ENCODE measurements at regions not wholly inside any gene's neighbourhood (a gene's known extent, or its start where the extent isn't known, plus 50 kb on each side); places are given as distances from the start of the nearest gene placed in this dataset.

- Histone ChIP-seq H3K27me3 (replicated peaks; ENCODE audit: control insufficient read depth, insufficient read depth, low read length) (no peaks in the 10 kb centered on the region), H3K9me3 (ENCODE audit: control insufficient read depth, low read length) (no peaks in the 10 kb centered on the region), H3K9ac (ENCODE audit: low read length) (no peak overlapping the region), H3K4me1 (ENCODE audit: control insufficient read depth, insufficient read depth, low read length) (no peaks in the 10 kb centered on the region), H3K36me3 (ENCODE audit: control insufficient read depth, insufficient read depth, low read length, severe bottlenecking) (no peaks in the 10 kb centered on the region), H3K4me3 (ENCODE audit: low read length) (no peak overlapping the region)
- DNase-seq (ENCODE audit: low read depth) = no peak
These were observed 429.8 kb upstream of the PDE3A start for GRCh38 chr12:19938491-19938890.

- no peaks in the 10 kb centered on the region for H3K27me3 ChIP-seq (replicated peaks; ENCODE audit: control insufficient read depth, insufficient read depth, low read length)
- no peak overlapping the region for H3K4me3 ChIP-seq (ENCODE audit: low read length)
- no peak for DNase-seq (ENCODE audit: low read depth)
- peaks cover 1% of the 10 kb centered on the region for H3K4me1 ChIP-seq (ENCODE audit: control insufficient read depth, insufficient read depth, low read length)
- H3K9ac ChIP-seq (ENCODE audit: low read length) = no peak overlapping the region
- no peaks in the 10 kb centered on the region for H3K36me3 ChIP-seq (ENCODE audit: control insufficient read depth, insufficient read depth, low read length, severe bottlenecking)
- no peaks in the 10 kb centered on the region for H3K9me3 ChIP-seq (ENCODE audit: control insufficient read depth, low read length)
These were observed 428.1 kb upstream of the PDE3A start for GRCh38 chr12:19940267-19940666.

GRCh38 chr12:19941096-19941495 is 427.2 kb upstream of the PDE3A start:
- no peaks in the 10 kb centered on the region for H3K9me3 ChIP-seq (ENCODE audit: control insufficient read depth, low read length)
- no peak for DNase-seq (ENCODE audit: low read depth)
- no peaks in the 10 kb centered on the region for H3K27me3 ChIP-seq (replicated peaks; ENCODE audit: control insufficient read depth, insufficient read depth, low read length)
- no peak overlapping the region for H3K4me3 ChIP-seq (ENCODE audit: low read length)
- H3K4me1 ChIP-seq (ENCODE audit: control insufficient read depth, insufficient read depth, low read length) = peaks cover 10% of the 10 kb centered on the region
- H3K9ac ChIP-seq (ENCODE audit: low read length) = no peak overlapping the region
- H3K36me3 ChIP-seq (ENCODE audit: control insufficient read depth, insufficient read depth, low read length, severe bottlenecking) = no peaks in the 10 kb centered on the region

GRCh38 chr12:19945559-19946435 is 422.5 kb upstream of the PDE3A start:
- Histone ChIP-seq H3K27me3 (replicated peaks; ENCODE audit: control insufficient read depth, insufficient read depth, low read length) (no peaks in the 10 kb centered on the region), H3K9ac (ENCODE audit: low read length) (peak overlapping the region; percentile 15), H3K36me3 (ENCODE audit: control insufficient read depth, insufficient read depth, low read length, severe bottlenecking) (no peaks in the 10 kb centered on the region), H3K9me3 (ENCODE audit: control insufficient read depth, low read length) (no peaks in the 10 kb centered on the region), H3K4me1 (ENCODE audit: control insufficient read depth, insufficient read depth, low read length) (peaks cover 17% of the 10 kb centered on the region), H3K4me3 (ENCODE audit: low read length) (peak overlapping the region; percentile 55)
- peak; percentile 74 for DNase-seq (ENCODE audit: low read depth)

GRCh38 chr12:19946550-19946949 is 421.8 kb upstream of the PDE3A start:
- DNase-seq (ENCODE audit: low read depth) = peak; percentile 91
- peaks cover 17% of the 10 kb centered on the region for H3K4me1 ChIP-seq (ENCODE audit: control insufficient read depth, insufficient read depth, low read length)
- H3K27me3 ChIP-seq (replicated peaks; ENCODE audit: control insufficient read depth, insufficient read depth, low read length) = no peaks in the 10 kb centered on the region
- H3K36me3 ChIP-seq (ENCODE audit: control insufficient read depth, insufficient read depth, low read length, severe bottlenecking) = no peaks in the 10 kb centered on the region
- peak overlapping the region; percentile 17 for H3K9ac ChIP-seq (ENCODE audit: low read length)
- H3K9me3 ChIP-seq (ENCODE audit: control insufficient read depth, low read length) = no peaks in the 10 kb centered on the region
- H3K4me3 ChIP-seq (ENCODE audit: low read length) = peak overlapping the region; percentile 55

GRCh38 chr12:19947344-19947743 is 421.0 kb upstream of the PDE3A start:
- no peak for DNase-seq (ENCODE audit: low read depth)
- H3K27me3 ChIP-seq (replicated peaks; ENCODE audit: control insufficient read depth, insufficient read depth, low read length) = no peaks in the 10 kb centered on the region

GRCh38 chr12:19951664-19952063 is 416.7 kb upstream of the PDE3A start:
- no peak overlapping the region for H3K9ac ChIP-seq (ENCODE audit: low read length)
- DNase-seq (ENCODE audit: low read depth) = no peak
- no peaks in the 10 kb centered on the region for H3K9me3 ChIP-seq (ENCODE audit: control insufficient read depth, low read length)
- H3K4me3 ChIP-seq (ENCODE audit: low read length) = no peak overlapping the region
- H3K4me1 ChIP-seq (ENCODE audit: control insufficient read depth, insufficient read depth, low read length) = peaks cover 2% of the 10 kb centered on the region
- no peaks in the 10 kb centered on the region for H3K36me3 ChIP-seq (ENCODE audit: control insufficient read depth, insufficient read depth, low read length, severe bottlenecking)
- no peaks in the 10 kb centered on the region for H3K27me3 ChIP-seq (replicated peaks; ENCODE audit: control insufficient read depth, insufficient read depth, low read length)

More at GRCh38 chr12:19947344-19947743, 421.0 kb upstream of the PDE3A start:
- Histone ChIP-seq H3K4me3 (ENCODE audit: low read length) (peak overlapping the region; percentile 55), H3K9ac (ENCODE audit: low read length) (peak overlapping the region; percentile 17), H3K36me3 (ENCODE audit: control insufficient read depth, insufficient read depth, low read length, severe bottlenecking) (no peaks in the 10 kb centered on the region), H3K4me1 (ENCODE audit: control insufficient read depth, insufficient read depth, low read length) (peaks cover 17% of the 10 kb centered on the region), H3K9me3 (ENCODE audit: control insufficient read depth, low read length) (no peaks in the 10 kb centered on the region)

- H3K9ac ChIP-seq (ENCODE audit: low read length) = no peak overlapping the region
- H3K27me3 ChIP-seq (replicated peaks; ENCODE audit: control insufficient read depth, insufficient read depth, low read length) = no peaks in the 10 kb centered on the region
- H3K4me1 ChIP-seq (ENCODE audit: control insufficient read depth, insufficient read depth, low read length) = peaks cover 10% of the 10 kb centered on the region
- DNase-seq (ENCODE audit: low read depth) = no peak
- H3K36me3 ChIP-seq (ENCODE audit: control insufficient read depth, insufficient read depth, low read length, severe bottlenecking) = no peaks in the 10 kb centered on the region
- no peak overlapping the region for H3K4me3 ChIP-seq (ENCODE audit: low read length)
- no peaks in the 10 kb centered on the region for H3K9me3 ChIP-seq (ENCODE audit: control insufficient read depth, low read length)
These were observed 414.6 kb upstream of the PDE3A start for GRCh38 chr12:19953734-19954133.

GRCh38 chr12:19954163-19954562 is 414.2 kb upstream of the PDE3A start:
- Histone ChIP-seq H3K36me3 (ENCODE audit: control insufficient read depth, insufficient read depth, low read length, severe bottlenecking) (no peaks in the 10 kb centered on the region), H3K4me1 (ENCODE audit: control insufficient read depth, insufficient read depth, low read length) (peaks cover 10% of the 10 kb centered on the region), H3K4me3 (ENCODE audit: low read length) (no peak overlapping the region), H3K27me3 (replicated peaks; ENCODE audit: control insufficient read depth, insufficient read depth, low read length) (no peaks in the 10 kb centered on the region), H3K9me3 (ENCODE audit: control insufficient read depth, low read length) (no peaks in the 10 kb centered on the region), H3K9ac (ENCODE audit: low read length) (no peak overlapping the region)
- DNase-seq (ENCODE audit: low read depth) = no peak

- peak; percentile 25 for DNase-seq (ENCODE audit: low read depth)
- H3K4me3 ChIP-seq (ENCODE audit: low read length) = no peak overlapping the region
- no peak overlapping the region for H3K9ac ChIP-seq (ENCODE audit: low read length)
- no peaks in the 10 kb centered on the region for H3K27me3 ChIP-seq (replicated peaks; ENCODE audit: control insufficient read depth, insufficient read depth, low read length)
- H3K9me3 ChIP-seq (ENCODE audit: control insufficient read depth, low read length) = no peaks in the 10 kb centered on the region
- no peaks in the 10 kb centered on the region for H3K36me3 ChIP-seq (ENCODE audit: control insufficient read depth, insufficient read depth, low read length, severe bottlenecking)
- peaks cover 10% of the 10 kb centered on the region for H3K4me1 ChIP-seq (ENCODE audit: control insufficient read depth, insufficient read depth, low read length)
These were observed 410.8 kb upstream of the PDE3A start for GRCh38 chr12:19957308-19958125.

GRCh38 chr12:19958389-19958788 is 409.9 kb upstream of the PDE3A start:
- no peak overlapping the region for H3K4me3 ChIP-seq (ENCODE audit: low read length)
- no peak for DNase-seq (ENCODE audit: low read depth)
- H3K4me1 ChIP-seq (ENCODE audit: control insufficient read depth, insufficient read depth, low read length) = peaks cover 10% of the 10 kb centered on the region
- H3K36me3 ChIP-seq (ENCODE audit: control insufficient read depth, insufficient read depth, low read length, severe bottlenecking) = no peaks in the 10 kb centered on the region
- no peak overlapping the region for H3K9ac ChIP-seq (ENCODE audit: low read length)
- no peaks in the 10 kb centered on the region for H3K9me3 ChIP-seq (ENCODE audit: control insufficient read depth, low read length)
- H3K27me3 ChIP-seq (replicated peaks; ENCODE audit: control insufficient read depth, insufficient read depth, low read length) = no peaks in the 10 kb centered on the region
